DOHH2 (cell line): ENCODE measurements at regions not wholly inside any gene's neighbourhood (a gene's known extent, or its start where the extent isn't known, plus 50 kb on each side); places are given as distances from the start of the nearest gene placed in this dataset.

Experiments
- H3F3A ChIP-seq: fragments of 200-600 bp; sonication (generic), shearing (Covaris generic); 2 replicates; pipeline ENCODE4 v1.6.0; 2016; ENCODE audit warnings: antibody characterized with exemption, mild to moderate bottlenecking; ENCODE audit not compliant: control insufficient read depth, insufficient read depth
- H3K27ac ChIP-seq: fragments of 200-600 bp; sonication (generic); 2 replicates; pipeline ENCODE4 v1.5.1; 2014; ENCODE audit warnings: low read depth, mild to moderate bottlenecking, low read length, moderate library complexity
- H3K27me3 ChIP-seq: fragments of 200-600 bp; sonication (generic); 2 replicates; pipeline ENCODE4 v1.6.1; 2014; ENCODE audit warnings: mild to moderate bottlenecking, low read length, mixed read lengths; ENCODE audit not compliant: control insufficient read depth
- H3K36me3 ChIP-seq: fragments of 200-600 bp; sonication (generic); 2 replicates; pipeline ENCODE4 v1.6.1; 2014; ENCODE audit warnings: mild to moderate bottlenecking, low read length, moderate library complexity, mixed read lengths; ENCODE audit not compliant: control insufficient read depth
- H3K4me1 ChIP-seq: fragments of 200-600 bp; sonication (generic); 2 replicates; pipeline ENCODE4 v1.6.1; 2014; ENCODE audit warnings: mild to moderate bottlenecking, low read length, mixed read lengths; ENCODE audit not compliant: control insufficient read depth
- H3K4me2 ChIP-seq: fragments of 200-600 bp; sonication (generic); 2 replicates; pipeline ENCODE4 v1.6.0; 2014; ENCODE audit warnings: mild to moderate bottlenecking, low read length, moderate library complexity
- H3K4me3 ChIP-seq: fragments of 200-600 bp; sonication (generic); 2 replicates; pipeline ENCODE4 v1.5.1; 2014; ENCODE audit warnings: mild to moderate bottlenecking, low read length, mixed read lengths
- H3K79me2 ChIP-seq: fragments of 200-600 bp; sonication (generic); 2 replicates; pipeline ENCODE4 v1.6.1; 2014; ENCODE audit warnings: mild to moderate bottlenecking, low read length, mixed read lengths; ENCODE audit not compliant: control insufficient read depth
- H3K9me2 ChIP-seq: fragments of 200-600 bp; sonication (generic); replicated peaks from 2 replicates; pipeline ENCODE4 v1.6.1; 2014; ENCODE audit warnings: mild to moderate bottlenecking, low read length, mixed read lengths; ENCODE audit not compliant: control insufficient read depth
- H3K9me3 ChIP-seq: fragments of 200-600 bp; sonication (generic); 2 replicates; pipeline ENCODE4 v1.6.1; 2014; ENCODE audit warnings: antibody characterized with exemption, low read length, mixed read lengths; ENCODE audit not compliant: control insufficient read depth, insufficient read depth
- H4K20me1 ChIP-seq: fragments of 200-600 bp; sonication (generic); 2 replicates; pipeline ENCODE4 v1.6.0; 2014; ENCODE audit warnings: low read depth, mild to moderate bottlenecking, antibody characterized with exemption, low read length, moderate library complexity; ENCODE audit not compliant: control insufficient read depth, insufficient read depth
- EZH2phosphoT487 ChIP-seq: fragments of 200-600 bp; sonication (generic); IDR thresholded peaks from 2 replicates; pipeline ENCODE4 v1.6.1; 2017; ENCODE audit warnings: borderline replicate concordance, mild to moderate bottlenecking, antibody characterized with exemption, low read length, moderate library complexity, mixed read lengths
- TF ChIP-seq, protein P1 (sequence below): fragments of 200-600 bp; sonication (generic); IDR thresholded peaks from one replicate; pipeline ENCODE4 v1.5.1; 2014; ENCODE audit warnings: antibody characterized with exemption, mild to moderate bottlenecking, low read depth, low read length; ENCODE audit not compliant: poor library complexity, severe bottlenecking

DNA sequence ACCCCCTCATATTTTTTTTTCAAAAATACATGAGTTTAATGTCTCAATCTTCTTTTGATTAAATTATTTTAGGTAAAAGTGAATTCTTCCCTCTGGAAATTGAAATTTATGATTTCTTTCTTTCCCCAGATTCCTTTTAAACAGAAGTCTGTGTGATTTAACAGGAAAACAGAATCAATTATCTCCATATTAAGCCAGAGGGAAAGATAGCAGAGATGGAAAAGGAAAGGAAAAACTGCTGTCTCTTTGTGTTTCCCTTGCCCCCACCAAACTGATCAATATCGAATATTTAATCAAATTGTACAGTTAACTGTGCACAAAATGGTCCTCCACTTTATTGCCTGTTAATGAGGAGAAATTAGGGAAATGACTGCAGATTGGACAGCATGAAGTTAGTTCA lies 203.5 kb upstream of the NECTIN3 start:
- Histone ChIP-seq H3K4me3 (no peak overlapping the region), H3K36me3 (no peaks in the 10 kb centered on the region), H3K4me2 (no peak overlapping the region), H3K9me2 (no peaks in the 10 kb centered on the region; the same call in 1 of the 2 replicates), H3K27ac (no peak overlapping the region), H3K79me2 (no peaks in the 10 kb centered on the region), H3K27me3 (no peaks in the 10 kb centered on the region), H4K20me1 (no peaks in the 10 kb centered on the region), H3K4me1 (no peaks in the 10 kb centered on the region), H3K9me3 (no peaks in the 10 kb centered on the region), H3F3A (no peaks in the 10 kb centered on the region)
- no peak for TF ChIP-seq EZH2phosphoT487
- TF ChIP-seq, protein P1, sequence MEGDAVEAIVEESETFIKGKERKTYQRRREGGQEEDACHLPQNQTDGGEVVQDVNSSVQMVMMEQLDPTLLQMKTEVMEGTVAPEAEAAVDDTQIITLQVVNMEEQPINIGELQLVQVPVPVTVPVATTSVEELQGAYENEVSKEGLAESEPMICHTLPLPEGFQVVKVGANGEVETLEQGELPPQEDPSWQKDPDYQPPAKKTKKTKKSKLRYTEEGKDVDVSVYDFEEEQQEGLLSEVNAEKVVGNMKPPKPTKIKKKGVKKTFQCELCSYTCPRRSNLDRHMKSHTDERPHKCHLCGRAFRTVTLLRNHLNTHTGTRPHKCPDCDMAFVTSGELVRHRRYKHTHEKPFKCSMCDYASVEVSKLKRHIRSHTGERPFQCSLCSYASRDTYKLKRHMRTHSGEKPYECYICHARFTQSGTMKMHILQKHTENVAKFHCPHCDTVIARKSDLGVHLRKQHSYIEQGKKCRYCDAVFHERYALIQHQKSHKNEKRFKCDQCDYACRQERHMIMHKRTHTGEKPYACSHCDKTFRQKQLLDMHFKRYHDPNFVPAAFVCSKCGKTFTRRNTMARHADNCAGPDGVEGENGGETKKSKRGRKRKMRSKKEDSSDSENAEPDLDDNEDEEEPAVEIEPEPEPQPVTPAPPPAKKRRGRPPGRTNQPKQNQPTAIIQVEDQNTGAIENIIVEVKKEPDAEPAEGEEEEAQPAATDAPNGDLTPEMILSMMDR: no peak

- no peaks in the 10 kb centered on the region for H3K4me1 ChIP-seq
- no peaks in the 10 kb centered on the region for H4K20me1 ChIP-seq
- no peaks in the 10 kb centered on the region for H3K9me3 ChIP-seq
- H3K4me2 ChIP-seq: no peak overlapping the region
- no peaks in the 10 kb centered on the region for H3K27me3 ChIP-seq
- H3K4me3 ChIP-seq: no peak overlapping the region
- TF ChIP-seq, protein P1: no peak
- TF ChIP-seq EZH2phosphoT487: no peak
- H3K9me2 ChIP-seq: no peaks in the 10 kb centered on the region
- H3F3A ChIP-seq: no peaks in the 10 kb centered on the region
- H3K79me2 ChIP-seq: no peaks in the 10 kb centered on the region
- H3K27ac ChIP-seq: no peak overlapping the region
- H3K36me3 ChIP-seq: no peaks in the 10 kb centered on the region
Observed at GRCh38 chr3:110869736-110870135, 201.9 kb upstream of the NECTIN3 start.

- Histone ChIP-seq H3K9me2 (no peaks in the 10 kb centered on the region), H4K20me1 (no peaks in the 10 kb centered on the region), H3K36me3 (no peaks in the 10 kb centered on the region), H3K27me3 (no peaks in the 10 kb centered on the region), H3K9me3 (no peaks in the 10 kb centered on the region), H3F3A (no peaks in the 10 kb centered on the region), H3K4me3 (no peak overlapping the region), H3K4me2 (no peak overlapping the region), H3K4me1 (no peaks in the 10 kb centered on the region), H3K79me2 (no peaks in the 10 kb centered on the region), H3K27ac (no peak overlapping the region)
- TF ChIP-seq, protein P1: no peak
- no peak for TF ChIP-seq EZH2phosphoT487
Observed at GRCh38 chr3:110871869-110872268, 199.7 kb upstream of the NECTIN3 start.

DNA sequence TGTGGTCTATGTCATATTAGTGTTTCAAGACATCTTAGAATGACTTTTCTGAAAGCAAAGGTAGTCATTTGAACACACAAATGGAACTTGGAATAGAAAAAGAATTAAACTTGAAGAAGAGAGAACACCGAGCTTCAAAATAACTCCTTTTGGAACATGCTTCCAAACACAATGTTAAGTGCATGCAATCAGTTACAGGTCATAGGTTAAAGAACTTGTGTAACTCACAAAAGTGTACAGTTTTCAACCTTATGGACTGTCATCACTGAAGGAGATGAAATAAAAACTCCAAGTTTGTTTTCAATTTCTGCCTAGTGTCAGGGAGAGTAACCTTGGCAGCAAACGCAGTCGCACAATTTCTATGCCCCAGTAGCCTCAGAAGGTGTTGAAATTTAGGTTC lies 192.9 kb upstream of the NECTIN3 start:
- no peaks in the 10 kb centered on the region for H4K20me1 ChIP-seq
- H3K4me1 ChIP-seq: no peaks in the 10 kb centered on the region
- no peaks in the 10 kb centered on the region for H3F3A ChIP-seq
- H3K27ac ChIP-seq: no peak overlapping the region
- no peaks in the 10 kb centered on the region for H3K9me3 ChIP-seq
- TF ChIP-seq, protein P1: no peak
- TF ChIP-seq EZH2phosphoT487: no peak
- no peaks in the 10 kb centered on the region for H3K9me2 ChIP-seq
- no peaks in the 10 kb centered on the region for H3K36me3 ChIP-seq
- no peaks in the 10 kb centered on the region for H3K27me3 ChIP-seq
- no peak overlapping the region for H3K4me2 ChIP-seq
- no peaks in the 10 kb centered on the region for H3K79me2 ChIP-seq
- H3K4me3 ChIP-seq: no peak overlapping the region
